Right atrium auricular region (tissue), 2 donors: ENCODE measurements at regions not wholly inside any gene's neighbourhood (a gene's known extent, or its start where the extent isn't known, plus 50 kb on each side); places are given as distances from the start of the nearest gene placed in this dataset.

ENCODE experiments used
- DNase-seq: peaks from one replicate; pipeline ENCODE4 v3.0.0-alpha.2; 2019; ENCODE audit warnings: low spot score
- H3K27ac ChIP-seq, 2 donors: fragments of 200-600 bp; sonication (generic); 1 replicate in 1 of 2; 2 replicates in 1 of 2; pipeline ENCODE4 v1.5.1; 2016 to 2019
- H3K27me3 ChIP-seq, 2 donors: fragments of 200-600 bp; sonication (generic); one replicate each; pipeline versions ENCODE4 v1.5.1 to v1.6.0; 2017 to 2019
- H3K36me3 ChIP-seq: fragments of 200-600 bp; sonication (generic); one replicate; pipeline ENCODE4 v1.5.1; 2016
- H3K4me1 ChIP-seq, 2 donors: fragments of 200-600 bp; sonication (generic); one replicate each; pipeline versions ENCODE4 v1.5.1 to v1.6.0; 2017 to 2019
- H3K4me3 ChIP-seq, 2 donors: fragments of 200-600 bp; sonication (generic); 1 replicate in 1 of 2; 2 replicates in 1 of 2; pipeline ENCODE4 v1.5.1; 2017 to 2019; ENCODE audit warnings: mild to moderate bottlenecking in 1 of 2, moderate library complexity in 1 of 2
- H3K9me3 ChIP-seq, 2 donors: fragments of 200-600 bp; sonication (generic); one replicate each; pipeline ENCODE4 v1.5.1; 2019
- CTCF ChIP-seq, 2 donors: fragments of 200-600 bp; sonication (generic); IDR thresholded peaks; one replicate each; pipeline ENCODE4 v1.5.1; 2019; ENCODE audit warnings: antibody characterized with exemption in 2 of 2

GRCh38 chr13:50309882-50310594 is 294.8 kb downstream of the KCNRG start:
- no peak for DNase-seq
- no peaks in the 10 kb centered on the region for H3K27me3 ChIP-seq
- no peaks in the 10 kb centered on the region for H3K9me3 ChIP-seq
- TF ChIP-seq CTCF (IDR thresholded peaks at IDR 0.05), result no peak
- H3K36me3 ChIP-seq, result no peaks in the 10 kb centered on the region
- H3K4me1 ChIP-seq, result no peaks in the 10 kb centered on the region
- H3K27ac ChIP-seq, result no peak overlapping the region
- no peak overlapping the region for H3K4me3 ChIP-seq

- no peaks in the 10 kb centered on the region for H3K27me3 ChIP-seq
- H3K27ac ChIP-seq, result no peak overlapping the region
Observed at GRCh38 chr13:50310734-50311133, 295.5 kb downstream of the KCNRG start.

DNA sequence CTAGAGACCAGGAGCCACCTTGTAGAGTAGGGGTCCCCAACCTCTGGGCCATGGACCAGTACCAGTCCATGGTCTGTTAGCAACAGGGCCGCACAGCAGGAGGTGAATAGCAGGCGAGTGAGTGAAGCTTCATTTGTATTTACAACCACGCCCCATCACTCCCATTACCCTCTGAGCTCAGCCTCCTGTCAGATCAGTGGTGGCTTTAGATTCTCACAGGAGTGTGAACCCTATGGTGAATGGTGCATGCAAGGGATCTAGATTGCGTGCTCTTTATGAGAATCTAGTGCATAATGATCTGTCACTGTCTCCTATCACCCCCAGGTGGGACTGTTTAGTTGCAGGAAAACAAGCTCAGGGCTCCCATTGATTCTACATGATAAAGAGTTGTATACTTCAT is 303.6 kb downstream of the KCNRG start:
- H3K9me3 ChIP-seq, result no peaks in the 10 kb centered on the region
- DNase-seq, result no peak
- no peaks in the 10 kb centered on the region for H3K4me1 ChIP-seq
- no peak overlapping the region for H3K27ac ChIP-seq
- no peak overlapping the region for H3K4me3 ChIP-seq
- TF ChIP-seq CTCF (IDR thresholded peaks at IDR 0.05), result no peak
- no peaks in the 10 kb centered on the region for H3K36me3 ChIP-seq
- no peaks in the 10 kb centered on the region for H3K27me3 ChIP-seq

More at GRCh38 chr13:50310734-50311133, 295.5 kb downstream of the KCNRG start:
- no peaks in the 10 kb centered on the region for H3K36me3 ChIP-seq
- no peak overlapping the region for H3K4me3 ChIP-seq
- no peaks in the 10 kb centered on the region for H3K9me3 ChIP-seq
- DNase-seq, result no peak
- H3K4me1 ChIP-seq, result no peaks in the 10 kb centered on the region
- TF ChIP-seq CTCF (IDR thresholded peaks at IDR 0.05), result no peak

DNA sequence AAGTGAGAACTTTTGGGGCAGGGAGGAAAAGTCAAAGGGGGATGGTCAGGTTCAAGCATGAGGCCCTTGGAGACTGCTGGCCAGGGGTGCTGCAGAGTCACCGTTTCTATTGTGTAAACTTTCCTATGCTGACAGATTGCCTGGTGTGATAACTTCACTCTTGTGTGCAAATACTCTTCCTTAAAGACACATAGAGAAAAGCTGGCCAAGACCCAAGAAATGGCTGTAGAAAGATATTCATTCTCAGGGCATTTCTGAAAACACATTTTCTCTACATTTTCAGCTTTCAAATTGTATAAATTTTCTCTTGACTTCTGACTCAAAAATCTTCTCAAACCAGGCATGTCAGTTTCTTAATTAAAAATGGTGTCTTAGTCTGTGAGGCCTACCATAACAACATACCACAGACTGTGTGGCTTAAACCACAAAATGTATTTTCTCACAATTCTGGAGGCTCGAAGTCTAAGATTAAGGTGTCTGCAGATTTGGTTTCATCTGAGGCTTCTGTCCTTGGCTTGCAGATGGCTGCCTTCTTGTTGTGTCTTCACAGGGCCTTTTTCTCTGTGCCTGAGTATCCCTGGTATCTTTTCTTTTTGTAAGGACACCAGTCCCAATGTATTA is 304.5 kb downstream of the KCNRG start:
- Histone ChIP-seq H3K4me3 (no peak overlapping the region), H3K9me3 (no peaks in the 10 kb centered on the region), H3K27ac (no peak overlapping the region), H3K36me3 (no peaks in the 10 kb centered on the region), H3K27me3 (no peaks in the 10 kb centered on the region), H3K4me1 (no peaks in the 10 kb centered on the region)
- no peak for TF ChIP-seq CTCF (IDR thresholded peaks at IDR 0.05)
- DNase-seq, result no peak

GRCh38 chr13:50320271-50320862 is 305.1 kb downstream of the KCNRG start:
- Histone ChIP-seq H3K27ac (no peak overlapping the region), H3K27me3 (no peaks in the 10 kb centered on the region), H3K9me3 (no peaks in the 10 kb centered on the region), H3K4me1 (no peaks in the 10 kb centered on the region), H3K4me3 (no peak overlapping the region), H3K36me3 (no peaks in the 10 kb centered on the region)
- TF ChIP-seq CTCF (IDR thresholded peaks at IDR 0.05), result no peak
- no peak for DNase-seq
